ENCODE measurements at regions not wholly inside any gene's neighbourhood (a gene's known extent, or its start where the extent isn't known, plus 50 kb on each side); places are given as distances from the start of the nearest gene placed in this dataset.
"Not testable (repeated sequence)": the region's sequence is repeated elsewhere in the genome, so short reads cannot be mapped to it uniquely, and the experiment has no call there.

GRCh38 chr5:50922134-50922941 is 255.9 kb downstream of the PARP8 start:
- H3K4me3 ChIP-seq (ENCODE audit: low read length, poor library complexity, severe bottlenecking); H3K79me2 ChIP-seq (ENCODE audit: insufficient read depth, low read length); H3K9me2 ChIP-seq (replicated peaks; ENCODE audit: low read depth, low read length); H2AFZ ChIP-seq (ENCODE audit: low read length); H3K4me1 ChIP-seq (ENCODE audit: insufficient read depth, low read length, poor library complexity, severe bottlenecking); H3F3A ChIP-seq (ENCODE audit: low read depth); H3K36me3 ChIP-seq (ENCODE audit: insufficient read depth, low read length); H3K9ac ChIP-seq (ENCODE audit: low read depth, low read length, poor library complexity, severe bottlenecking); H4K20me1 ChIP-seq (ENCODE audit: insufficient read depth, low read length, poor library complexity, severe bottlenecking); H3K27me3 ChIP-seq (ENCODE audit: insufficient read depth, low read length, poor library complexity, severe bottlenecking); H3K9me3 ChIP-seq (ENCODE audit: insufficient read depth, low read depth, low read length); H3K4me2 ChIP-seq (ENCODE audit: low read depth, low read length, poor library complexity, severe bottlenecking): not testable (repeated sequence)
- peak; percentile 34 for TF ChIP-seq CTCF (conservative IDR thresholded peaks at IDR 0.05; ENCODE audit: low read length)

- Histone ChIP-seq H3K9me3 (ENCODE audit: insufficient read depth, low read depth, low read length) (no peaks in the 10 kb centered on the region), H3K79me2 (ENCODE audit: insufficient read depth, low read length) (no peaks in the 10 kb centered on the region), H3F3A (ENCODE audit: low read depth) (no peaks in the 10 kb centered on the region), H4K20me1 (ENCODE audit: insufficient read depth, low read length, poor library complexity, severe bottlenecking) (no peaks in the 10 kb centered on the region), H3K4me2 (ENCODE audit: low read depth, low read length, poor library complexity, severe bottlenecking) (no peak overlapping the region), H3K36me3 (ENCODE audit: insufficient read depth, low read length) (no peaks in the 10 kb centered on the region), H3K27me3 (ENCODE audit: insufficient read depth, low read length, poor library complexity, severe bottlenecking) (no peaks in the 10 kb centered on the region), H3K4me1 (ENCODE audit: insufficient read depth, low read length, poor library complexity, severe bottlenecking) (no peaks in the 10 kb centered on the region), H3K9ac (ENCODE audit: low read depth, low read length, poor library complexity, severe bottlenecking) (no peak overlapping the region), H2AFZ (ENCODE audit: low read length) (no peak overlapping the region), H3K4me3 (ENCODE audit: low read length, poor library complexity, severe bottlenecking) (no peak overlapping the region), H3K9me2 (replicated peaks; ENCODE audit: low read depth, low read length) (no peaks in the 10 kb centered on the region)
- TF ChIP-seq CTCF (conservative IDR thresholded peaks at IDR 0.05; ENCODE audit: low read length) (no peak), EZH2phosphoT487 (IDR thresholded peaks at IDR 0.05; ENCODE audit: borderline replicate concordance) (no peak)
Observed at GRCh38 chr5:50922942-50923767, 256.7 kb downstream of the PARP8 start.

GRCh38 chr5:50923768-50924494 is 257.5 kb downstream of the PARP8 start:
- Histone ChIP-seq H4K20me1 (ENCODE audit: insufficient read depth, low read length, poor library complexity, severe bottlenecking) (no peaks in the 10 kb centered on the region), H3K79me2 (ENCODE audit: insufficient read depth, low read length) (no peaks in the 10 kb centered on the region), H3K4me1 (ENCODE audit: insufficient read depth, low read length, poor library complexity, severe bottlenecking) (no peaks in the 10 kb centered on the region), H3K36me3 (ENCODE audit: insufficient read depth, low read length) (no peaks in the 10 kb centered on the region), H3K4me3 (ENCODE audit: low read length, poor library complexity, severe bottlenecking) (no peak overlapping the region), H3K9me2 (replicated peaks; ENCODE audit: low read depth, low read length) (no peaks in the 10 kb centered on the region), H3K9me3 (ENCODE audit: insufficient read depth, low read depth, low read length) (no peaks in the 10 kb centered on the region), H2AFZ (ENCODE audit: low read length) (no peak overlapping the region), H3F3A (ENCODE audit: low read depth) (no peaks in the 10 kb centered on the region), H3K4me2 (ENCODE audit: low read depth, low read length, poor library complexity, severe bottlenecking) (no peak overlapping the region), H3K27me3 (ENCODE audit: insufficient read depth, low read length, poor library complexity, severe bottlenecking) (no peaks in the 10 kb centered on the region), H3K9ac (ENCODE audit: low read depth, low read length, poor library complexity, severe bottlenecking) (no peak overlapping the region)
- TF ChIP-seq EZH2phosphoT487 (IDR thresholded peaks at IDR 0.05; ENCODE audit: borderline replicate concordance) (no peak), CTCF (conservative IDR thresholded peaks at IDR 0.05; ENCODE audit: low read length) (no peak)
